Pancreas (tissue), 10 donors: ENCODE measurements at regions not wholly inside any gene's neighbourhood (a gene's known extent, or its start where the extent isn't known, plus 50 kb on each side); places are given as distances from the start of the nearest gene placed in this dataset.
"Not testable (repeated sequence)": the region's sequence is repeated elsewhere in the genome, so short reads cannot be mapped to it uniquely, and the experiment has no call there.

ENCODE experiments used
- ATAC-seq, 4 donors: fragments of 200-7000 bp; cut with Tn5 transposase; one replicate each; pipeline versions ENCODE4 v1.8.0 to v1.9.1; 2020; ENCODE audit warnings: mild to moderate bottlenecking in 4 of 4, moderate library complexity in 4 of 4
- DNase-seq, 6 donors: peaks; one replicate each; pipeline ENCODE4 v3.0.0-alpha.2; 2020
- FAIRE-seq: peaks from 2 replicates; lab custom pipeline; 2012; peaks lifted over from hg19 to GRCh38; lab: Jason Lieb, UNC
- H3K27ac ChIP-seq, 4 donors: fragments of 200-600 bp; sonication (generic); 1 replicate in 3 of 4; 2 replicates in 1 of 4; pipeline versions ENCODE4 v1.5.0 to v1.8.0; 2020
- H3K27me3 ChIP-seq, 4 donors: fragments of 200-600 bp; one replicate each; pipeline ENCODE4 v1.8.0; 2021
- H3K36me3 ChIP-seq, 3 donors: fragments of 200-600 bp; sonication (generic) in 1 of 3; one replicate each; pipeline versions ENCODE4 v1.5.0 to v1.8.0; 2020 to 2021
- H3K4me1 ChIP-seq, 3 donors: fragments of 200-600 bp; one replicate each; pipeline ENCODE4 v1.8.0; 2021
- H3K4me3 ChIP-seq, 4 donors: fragments of 200-600 bp; sonication (generic) in 2 of 4; one replicate each; pipeline versions ENCODE4 v1.5.0 to v1.8.0; 2020 to 2021
- H3K9me3 ChIP-seq, 4 donors: fragments of 200-600 bp; one replicate each; pipeline ENCODE4 v1.8.0; 2021
- CTCF ChIP-seq, 4 donors: fragments of 200-600 bp; sonication (generic) in 3 of 4; IDR thresholded peaks; one replicate each; pipeline versions ENCODE4 v1.5.0 to v1.8.0; 2021; ENCODE audit warnings: antibody characterized with exemption in 4 of 4
- WGBS, 2 donors: extraction: QIAGEN DNeasy Blood & Tissue Kit; methylation state at CpG; one replicate each; pipeline ENCODE4 v1.1.7; 2013; 5-methylcytosine and 5-hydroxymethylcytosine counted together
- intact Hi-C, 3 donors: fragments of 100-400 bp; cut with DNase I; formaldehyde crosslinking; loops; one replicate each; pipeline versions ENCODE4 v1.11.1 to v1.14.2; 2022
- donor health status: healthy with polysubstance abuse.
- donor health status: DM: no; HTN: no; CAD: no; lungs with moderate emphysema.
- donor health status: DM: no; HTN: no; CAD: no.
- donor health status: control.
- donor health status: control.
- donor health status: Bipolar disorder and iron deficiency.
- donor health status: DM: yes; HTN: yes; CAD: no.
- donor health status: DM: no; HTN: no; CAD: no.
- donor health status: DM: no; HTN: no; CAD: no.
- donor health status: DM: yes; HTN: yes; CAD: no.

- no peak overlapping the region for H3K4me3 ChIP-seq
- no peak overlapping the region for H3K27ac ChIP-seq
- no peak for DNase-seq
- WGBS, 2 donors = 85 to 88% methylated on average over 2 of the region's 2 CpGs
- intact Hi-C loops = no loop called here
- ATAC-seq = no peak
- H3K36me3 ChIP-seq = no peaks in the 10 kb centered on the region
- H3K4me1 ChIP-seq = no peaks in the 10 kb centered on the region
- FAIRE-seq = no peak
- no peaks in the 10 kb centered on the region for H3K9me3 ChIP-seq
- no peaks in the 10 kb centered on the region for H3K27me3 ChIP-seq
- no peak for TF ChIP-seq CTCF (IDR thresholded peaks at IDR 0.05)
These were observed 123.6 kb upstream of the TSPAN8 start for GRCh38 chr12:71281425-71281824.

GRCh38 chr12:71277866-71278265 is 120.1 kb upstream of the TSPAN8 start:
- no peak for DNase-seq
- WGBS, 2 donors = 89 to 96% methylated on average over 1 of the region's 1 CpG
- TF ChIP-seq CTCF (IDR thresholded peaks at IDR 0.05) = no peak
- H3K27me3 ChIP-seq = no peaks in the 10 kb centered on the region
- intact Hi-C loops = no loop called here
- no peaks in the 10 kb centered on the region for H3K9me3 ChIP-seq
- no peaks in the 10 kb centered on the region for H3K36me3 ChIP-seq
- no peak overlapping the region for H3K4me3 ChIP-seq
- no peak for ATAC-seq
- H3K27ac ChIP-seq = no peak overlapping the region
- FAIRE-seq = no peak
- H3K4me1 ChIP-seq = no peaks in the 10 kb centered on the region

GRCh38 chr12:71276541-71276940 is 118.7 kb upstream of the TSPAN8 start:
- Histone ChIP-seq H3K4me1 (no peaks in the 10 kb centered on the region), H3K9me3 (no peaks in the 10 kb centered on the region), H3K36me3 (no peaks in the 10 kb centered on the region), H3K27ac (no peak overlapping the region), H3K27me3 (no peaks in the 10 kb centered on the region), H3K4me3 (no peak overlapping the region)
- TF ChIP-seq CTCF (IDR thresholded peaks at IDR 0.05) = no peak
- DNase-seq (no peak), ATAC-seq (no peak), FAIRE-seq (no peak)
- intact Hi-C loops = no loop called here

- H3K36me3 ChIP-seq, H3K4me1 ChIP-seq, H3K27ac ChIP-seq, DNase-seq, intact Hi-C loops, H3K27me3 ChIP-seq, FAIRE-seq, H3K9me3 ChIP-seq, ATAC-seq, H3K4me3 ChIP-seq: not testable (repeated sequence)
- WGBS, 2 donors = 73 to 82% methylated on average over 2 of the region's 2 CpGs
These were observed 113.0 kb upstream of the TSPAN8 start for GRCh38 chr12:71270794-71271193.

GRCh38 chr12:71270057-71270456 is 112.3 kb upstream of the TSPAN8 start:
- ATAC-seq (no peak), DNase-seq (no peak), FAIRE-seq (no peak)
- Histone ChIP-seq H3K9me3 (no peaks in the 10 kb centered on the region), H3K4me3 (no peak overlapping the region), H3K4me1 (no peaks in the 10 kb centered on the region), H3K27me3 (no peaks in the 10 kb centered on the region), H3K27ac (no peak overlapping the region), H3K36me3 (no peaks in the 10 kb centered on the region)
- no peak for TF ChIP-seq CTCF (IDR thresholded peaks at IDR 0.05)
- WGBS, 2 donors = 81 to 92% methylated on average over 5 of the region's 5 CpGs
- intact Hi-C loops = no loop called here

GRCh38 chr12:71269281-71269598 is 111.4 kb upstream of the TSPAN8 start:
- no peaks in the 10 kb centered on the region for H3K4me1 ChIP-seq
- FAIRE-seq (no peak), DNase-seq (no peak), ATAC-seq (no peak)
- H3K27me3 ChIP-seq = no peaks in the 10 kb centered on the region
- no peak overlapping the region for H3K4me3 ChIP-seq
- H3K9me3 ChIP-seq = no peaks in the 10 kb centered on the region
- 61 to 70% methylated on average over 2 of the region's 2 CpGs for WGBS, 2 donors
- H3K27ac ChIP-seq = no peak overlapping the region
- no peak for TF ChIP-seq CTCF (IDR thresholded peaks at IDR 0.05)
- intact Hi-C loops = no loop called here
- no peaks in the 10 kb centered on the region for H3K36me3 ChIP-seq
